ENCODE measurements at regions not wholly inside any gene's neighbourhood (a gene's known extent, or its start where the extent isn't known, plus 50 kb on each side); places are given as distances from the start of the nearest gene placed in this dataset.

GRCh38 chr16:75862098-75862386 lies 135.8 kb upstream of the CPHXL start (continued):
- TF ChIP-seq ZNF462 (CRISPR knock-in tag; IDR thresholded peaks at IDR 0.05) (no peak), ZNF114 (CRISPR knock-in tag; IDR thresholded peaks at IDR 0.05) (no peak), EZH2phosphoT487 (IDR thresholded peaks at IDR 0.05; ENCODE audit: unreplicated experiment) (no peak), POLR2AphosphoS5 (IDR thresholded peaks at IDR 0.05; ENCODE audit: low read depth) (no peak)

DNA sequence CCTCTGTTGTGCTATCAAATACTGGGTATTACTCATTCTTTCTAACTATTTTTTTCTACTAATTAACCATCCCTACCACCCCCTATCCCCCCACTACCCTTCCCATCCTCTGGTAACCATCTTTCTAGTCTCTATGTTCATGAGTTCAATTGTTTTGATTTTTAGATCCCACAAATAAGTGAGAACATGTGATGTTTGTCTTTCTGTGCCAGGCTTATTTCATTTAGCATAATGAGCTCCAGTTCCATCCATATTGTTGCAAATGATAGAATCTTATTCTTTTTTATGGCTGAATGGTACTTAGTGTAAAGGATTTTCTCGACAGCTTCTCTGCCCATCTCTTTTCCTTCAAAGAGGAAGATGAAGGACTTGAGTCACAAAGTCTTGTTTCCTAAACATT lies 138.0 kb upstream of the CPHXL start:
- no peak overlapping the region for H3K27ac Mint-ChIP-seq
- TF ChIP-seq JUNB (IDR thresholded peaks at IDR 0.05; ENCODE audit: unreplicated experiment) (no peak), EZH2 (IDR thresholded peaks at IDR 0.05; ENCODE audit: low read depth, unreplicated experiment) (no peak), CREB1 (CRISPR knock-in tag; IDR thresholded peaks at IDR 0.05; ENCODE audit: low read depth) (no peak), ZNF462 (CRISPR knock-in tag; IDR thresholded peaks at IDR 0.05) (no peak), STAT1 (IDR thresholded peaks at IDR 0.05; ENCODE audit: unreplicated experiment) (no peak), POLR2AphosphoS5 (IDR thresholded peaks at IDR 0.05; ENCODE audit: low read depth) (no peak), CTCF (conservative IDR thresholded peaks at IDR 0.05; ENCODE audit: low read depth in 2 of 2) (no peak)

More for the DNA sequence above, 138.0 kb upstream of the CPHXL start:
- Mint-ChIP-seq H3K27me3 (ENCODE audit: insufficient read depth, low read depth, poor library complexity) (peaks cover 4% of the 10 kb centered on the region), H3K4me3 (no peak overlapping the region), H3K36me3 (ENCODE audit: low read depth) (no peaks in the 10 kb centered on the region), H3K4me1 (no peaks in the 10 kb centered on the region), H3K9me3 (peaks cover 56% of the 10 kb centered on the region)
- Histone ChIP-seq H3K27me3 (ENCODE audit: insufficient read depth) (no peaks in the 10 kb centered on the region; the same call in none of the 2 replicates), H3K4me1 (ENCODE audit: insufficient read depth) (0 out of 2 replicates have a peak, but pooled peaks cover 3% of the 10 kb centered on the region), H3F3A (replicated peaks; ENCODE audit: low read depth) (no peaks in the 10 kb centered on the region), H3K27ac (ENCODE audit: low read depth) (no peak overlapping the region), H3K4me3 (no peak overlapping the region), H3K9me2 (ENCODE audit: insufficient read depth) (no peaks in the 10 kb centered on the region), H3K4me2 (no peak overlapping the region), H3K79me2 (replicated peaks; ENCODE audit: insufficient read depth) (no peaks in the 10 kb centered on the region), H4K20me1 (replicated peaks; ENCODE audit: insufficient read depth) (no peaks in the 10 kb centered on the region; the same call in 1 of the 2 replicates), H3K36me3 (ENCODE audit: insufficient read depth) (no peaks in the 10 kb centered on the region), H2AFZ (no peak overlapping the region)
- DNase-seq (ENCODE audit: low spot score) = no peak
- ATAC-seq = no peak

All from GM23338 (cell line).